ENCODE measurements at regions not wholly inside any gene's neighbourhood (a gene's known extent, or its start where the extent isn't known, plus 50 kb on each side); places are given as distances from the start of the nearest gene placed in this dataset.

- TF ChIP-seq POLR2A (IDR thresholded peaks at IDR 0.05; ENCODE audit: low read depth): no peak
- TF ChIP-seq POLR2AphosphoS5 (IDR thresholded peaks at IDR 0.05): no peak
- no peak for TF ChIP-seq CTCF (IDR thresholded peaks at IDR 0.05)
Observed at GRCh38 chr11:134514354-134514951, 102.4 kb upstream of the B3GAT1 start.

All from esophagus muscularis mucosa (tissue), 3 donors.